GM23338 (cell line): ENCODE measurements at regions not wholly inside any gene's neighbourhood (a gene's known extent, or its start where the extent isn't known, plus 50 kb on each side); places are given as distances from the start of the nearest gene placed in this dataset.

Source experiments
- ATAC-seq: fragments of 200-7000 bp; cut with Tn5 transposase; 3 replicates; pipeline ENCODE4 v1.9.1; 2020
- DNase-seq: peaks from one replicate; pipeline ENCODE4 v3.0.0-alpha.2; 2015; ENCODE audit warnings: low spot score
- H2AFZ ChIP-seq: fragments of 200-600 bp; sonication (generic); 2 replicates; pipeline ENCODE4 v1.8.0; 2016; ENCODE audit warnings: antibody characterized with exemption, mild to moderate bottlenecking, moderate library complexity
- H3F3A ChIP-seq: fragments of 200-600 bp; sonication (generic); replicated peaks from 2 replicates; pipeline ENCODE4 v1.8.0; 2017; ENCODE audit warnings: antibody characterized with exemption, mixed run types, low read depth
- H3K27ac ChIP-seq: fragments of 200-600 bp; sonication (generic); 2 replicates; pipeline ENCODE4 v1.6.1; 2016; ENCODE audit warnings: low read depth
- H3K27me3 ChIP-seq: fragments of 200-600 bp; sonication (generic); 2 replicates; pipeline ENCODE4 v1.8.0; 2016; ENCODE audit warnings: mild to moderate bottlenecking, mixed run types, moderate library complexity; ENCODE audit not compliant: insufficient read depth
- H3K36me3 ChIP-seq: fragments of 200-600 bp; sonication (generic); 2 replicates; pipeline ENCODE4 v1.8.0; 2016; ENCODE audit warnings: mild to moderate bottlenecking; ENCODE audit not compliant: insufficient read depth
- H3K4me1 ChIP-seq: fragments of 200-600 bp; sonication (generic); 2 replicates; pipeline ENCODE4 v1.8.0; 2016; ENCODE audit warnings: mild to moderate bottlenecking, moderate library complexity; ENCODE audit not compliant: insufficient read depth
- H3K4me2 ChIP-seq: fragments of 200-600 bp; sonication (generic); 2 replicates; pipeline ENCODE4 v1.7.1; 2017; ENCODE audit warnings: mixed run types
- H3K4me3 ChIP-seq: fragments of 200-600 bp; sonication (generic); 2 replicates; pipeline ENCODE4 v1.6.1; 2016; ENCODE audit warnings: mixed run types
- H3K79me2 ChIP-seq: fragments of 200-600 bp; sonication (generic); replicated peaks from 2 replicates; pipeline ENCODE4 v1.8.0; 2017; ENCODE audit warnings: mild to moderate bottlenecking; ENCODE audit not compliant: insufficient read depth
- H3K9me2 ChIP-seq: fragments of 200-600 bp; sonication (generic); 2 replicates; pipeline ENCODE4 v1.8.0; 2017; ENCODE audit not compliant: insufficient read depth
- H4K20me1 ChIP-seq: fragments of 200-600 bp; sonication (generic); replicated peaks from 2 replicates; pipeline ENCODE4 v1.8.0; 2017; ENCODE audit warnings: mild to moderate bottlenecking; ENCODE audit not compliant: insufficient read depth
- H3K27ac Mint-ChIP-seq: 2 replicates; pipeline ENCODE4 v1.8.0; 2020; ENCODE audit warnings: inconsistent platforms, mild to moderate bottlenecking, moderate library complexity, mixed read lengths
- H3K27me3 Mint-ChIP-seq: 3 replicates; pipeline ENCODE4 v1.8.0; 2022; ENCODE audit warnings: low read depth, mild to moderate bottlenecking, moderate library complexity, mixed read lengths, inconsistent platforms; ENCODE audit not compliant: insufficient read depth, poor library complexity
- H3K36me3 Mint-ChIP-seq: 3 replicates; pipeline ENCODE4 v1.8.0; 2021; ENCODE audit warnings: low read depth, mild to moderate bottlenecking, inconsistent platforms, moderate library complexity, mixed read lengths
- H3K4me1 Mint-ChIP-seq: 3 replicates; pipeline ENCODE4 v1.8.0; 2020; ENCODE audit warnings: mild to moderate bottlenecking, inconsistent platforms, mixed read lengths
- H3K4me3 Mint-ChIP-seq: 3 replicates; pipeline ENCODE4 v1.8.0; 2021; ENCODE audit warnings: moderate library complexity, mild to moderate bottlenecking, inconsistent platforms, mixed read lengths
- H3K9me3 Mint-ChIP-seq: 3 replicates; pipeline ENCODE4 v1.8.0; 2020; ENCODE audit warnings: moderate library complexity, mild to moderate bottlenecking, inconsistent platforms, mixed read lengths
- CREB1 ChIP-seq: fragments of 250-450 bp; sonication (Bioruptor Pico); IDR thresholded peaks from 2 replicates; pipeline ENCODE4 v1.5.0; 2020; ENCODE audit warnings: low read depth, mild to moderate bottlenecking, moderate library complexity
- ETS1 ChIP-seq: IDR thresholded peaks from 2 replicates; pipeline ENCODE4 v1.6.1; 2016; ENCODE audit warnings: antibody characterized with exemption
- EZH2 ChIP-seq: fragments of 200-600 bp; sonication (generic); IDR thresholded peaks from one replicate; pipeline ENCODE4 v1.8.0; 2017; ENCODE audit warnings: antibody characterized with exemption, mild to moderate bottlenecking, low read depth; ENCODE audit not compliant: unreplicated experiment
- EZH2phosphoT487 ChIP-seq: fragments of 200-600 bp; sonication (generic); IDR thresholded peaks from one replicate; pipeline ENCODE4 v1.8.1; 2018; ENCODE audit warnings: antibody characterized with exemption; ENCODE audit not compliant: unreplicated experiment
- JUNB ChIP-seq: IDR thresholded peaks from one replicate; pipeline ENCODE4 v1.6.1; 2016; ENCODE audit warnings: antibody characterized with exemption; ENCODE audit not compliant: unreplicated experiment
- NANOG ChIP-seq: IDR thresholded peaks from 2 replicates; pipeline ENCODE4 v1.6.1; 2016; ENCODE audit warnings: antibody characterized with exemption, borderline replicate concordance
- POLR2AphosphoS5 ChIP-seq: IDR thresholded peaks from 2 replicates; pipeline ENCODE4 v1.6.1; 2016; ENCODE audit warnings: antibody characterized with exemption, low read depth
- STAT1 ChIP-seq: IDR thresholded peaks from one replicate; pipeline ENCODE4 v1.6.1; 2016; ENCODE audit warnings: antibody characterized with exemption; ENCODE audit not compliant: unreplicated experiment
- ZNF114 ChIP-seq: fragments of 250-450 bp; sonication (Bioruptor Pico); IDR thresholded peaks from 2 replicates; pipeline ENCODE4 v1.5.0; 2020; ENCODE audit warnings: mild to moderate bottlenecking, moderate library complexity
- ZNF331 ChIP-seq: fragments of 250-450 bp; sonication (Bioruptor Pico); IDR thresholded peaks from 2 replicates; pipeline ENCODE4 v1.5.0; 2020; ENCODE audit warnings: low read depth, mild to moderate bottlenecking, moderate library complexity
- ZNF462 ChIP-seq: fragments of 250-450 bp; sonication (Bioruptor Pico); IDR thresholded peaks from 2 replicates; pipeline ENCODE4 v1.5.0; 2020; ENCODE audit warnings: mild to moderate bottlenecking, moderate library complexity
- TF ChIP-seq, protein P1 (sequence below): IDR thresholded peaks from one replicate; pipeline ENCODE4 v1.6.1; 2018; ENCODE audit warnings: antibody characterized with exemption; ENCODE audit not compliant: unreplicated experiment
- TF ChIP-seq, protein P2 (sequence below), 2 experiments: fragments of 200-600 bp in 1 of 2; sonication (generic) in 1 of 2; conservative IDR thresholded peaks; 2 replicates each; pipeline versions ENCODE4 v1.5.1 to v1.6.1; 2016 to 2017; ENCODE audit warnings: antibody characterized with exemption in 2 of 2, low read depth in 2 of 2, mild to moderate bottlenecking in 2 of 2, moderate library complexity in 1 of 2

DNA sequence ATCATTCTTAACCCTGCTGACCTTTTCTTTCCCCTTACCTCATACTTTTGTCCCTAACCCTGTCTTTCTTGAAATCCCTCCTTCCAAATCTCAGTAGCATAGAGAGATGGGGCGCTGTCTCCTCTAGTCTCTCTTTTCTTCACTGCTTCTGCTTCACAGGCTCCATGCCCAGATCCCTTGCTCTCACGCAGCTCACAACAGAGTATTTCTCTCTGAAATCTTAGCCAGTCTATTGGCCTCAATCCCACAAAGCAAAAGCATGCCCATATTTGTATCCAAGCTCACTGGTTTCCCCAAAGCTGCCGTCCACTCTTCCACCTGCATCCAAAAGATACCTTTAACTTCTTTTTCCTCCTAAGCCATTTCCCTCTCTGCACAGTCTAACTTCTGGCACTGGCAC, 526.8 kb downstream of the PLXDC2 start:
- Histone ChIP-seq H3K4me3 (no peak overlapping the region), H3K27me3 (no peaks in the 10 kb centered on the region), H3F3A (no peaks in the 10 kb centered on the region), H3K4me1 (0 out of 2 replicates have a peak, but pooled peaks cover 3% of the 10 kb centered on the region), H3K27ac (no peak overlapping the region), H3K9me2 (0 out of 2 replicates have a peak, but pooled peaks cover 6% of the 10 kb centered on the region), H3K79me2 (no peaks in the 10 kb centered on the region), H4K20me1 (no peaks in the 10 kb centered on the region), H3K36me3 (peaks cover 18% of the 10 kb centered on the region; the same call in 1 of the 2 replicates), H3K4me2 (no peak overlapping the region), H2AFZ (peak overlapping the region; percentile 89; the same call in 1 of the 2 replicates)
- peaks cover 7% of the 10 kb centered on the region; the same call in 2 of the 3 replicates for H3K4me1 Mint-ChIP-seq
- peaks cover 69% of the 10 kb centered on the region for H3K36me3 Mint-ChIP-seq
- peaks cover 66% of the 10 kb centered on the region for H3K9me3 Mint-ChIP-seq
- no peak overlapping the region for H3K27ac Mint-ChIP-seq
- no peak for TF ChIP-seq POLR2AphosphoS5
- TF ChIP-seq JUNB = no peak
- no peak for TF ChIP-seq CREB1
- TF ChIP-seq ZNF462 (CRISPR knock-in tag) = no peak
- TF ChIP-seq EZH2phosphoT487 = no peak
- no peak for TF ChIP-seq NANOG
- TF ChIP-seq, protein P1, sequence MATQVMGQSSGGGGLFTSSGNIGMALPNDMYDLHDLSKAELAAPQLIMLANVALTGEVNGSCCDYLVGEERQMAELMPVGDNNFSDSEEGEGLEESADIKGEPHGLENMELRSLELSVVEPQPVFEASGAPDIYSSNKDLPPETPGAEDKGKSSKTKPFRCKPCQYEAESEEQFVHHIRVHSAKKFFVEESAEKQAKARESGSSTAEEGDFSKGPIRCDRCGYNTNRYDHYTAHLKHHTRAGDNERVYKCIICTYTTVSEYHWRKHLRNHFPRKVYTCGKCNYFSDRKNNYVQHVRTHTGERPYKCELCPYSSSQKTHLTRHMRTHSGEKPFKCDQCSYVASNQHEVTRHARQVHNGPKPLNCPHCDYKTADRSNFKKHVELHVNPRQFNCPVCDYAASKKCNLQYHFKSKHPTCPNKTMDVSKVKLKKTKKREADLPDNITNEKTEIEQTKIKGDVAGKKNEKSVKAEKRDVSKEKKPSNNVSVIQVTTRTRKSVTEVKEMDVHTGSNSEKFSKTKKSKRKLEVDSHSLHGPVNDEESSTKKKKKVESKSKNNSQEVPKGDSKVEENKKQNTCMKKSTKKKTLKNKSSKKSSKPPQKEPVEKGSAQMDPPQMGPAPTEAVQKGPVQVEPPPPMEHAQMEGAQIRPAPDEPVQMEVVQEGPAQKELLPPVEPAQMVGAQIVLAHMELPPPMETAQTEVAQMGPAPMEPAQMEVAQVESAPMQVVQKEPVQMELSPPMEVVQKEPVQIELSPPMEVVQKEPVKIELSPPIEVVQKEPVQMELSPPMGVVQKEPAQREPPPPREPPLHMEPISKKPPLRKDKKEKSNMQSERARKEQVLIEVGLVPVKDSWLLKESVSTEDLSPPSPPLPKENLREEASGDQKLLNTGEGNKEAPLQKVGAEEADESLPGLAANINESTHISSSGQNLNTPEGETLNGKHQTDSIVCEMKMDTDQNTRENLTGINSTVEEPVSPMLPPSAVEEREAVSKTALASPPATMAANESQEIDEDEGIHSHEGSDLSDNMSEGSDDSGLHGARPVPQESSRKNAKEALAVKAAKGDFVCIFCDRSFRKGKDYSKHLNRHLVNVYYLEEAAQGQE = no peak
- no peak for TF ChIP-seq ZNF114 (CRISPR knock-in tag)
- no peak for TF ChIP-seq ETS1
- TF ChIP-seq ZNF331 (CRISPR knock-in tag) = no peak
- TF ChIP-seq, protein P2, sequence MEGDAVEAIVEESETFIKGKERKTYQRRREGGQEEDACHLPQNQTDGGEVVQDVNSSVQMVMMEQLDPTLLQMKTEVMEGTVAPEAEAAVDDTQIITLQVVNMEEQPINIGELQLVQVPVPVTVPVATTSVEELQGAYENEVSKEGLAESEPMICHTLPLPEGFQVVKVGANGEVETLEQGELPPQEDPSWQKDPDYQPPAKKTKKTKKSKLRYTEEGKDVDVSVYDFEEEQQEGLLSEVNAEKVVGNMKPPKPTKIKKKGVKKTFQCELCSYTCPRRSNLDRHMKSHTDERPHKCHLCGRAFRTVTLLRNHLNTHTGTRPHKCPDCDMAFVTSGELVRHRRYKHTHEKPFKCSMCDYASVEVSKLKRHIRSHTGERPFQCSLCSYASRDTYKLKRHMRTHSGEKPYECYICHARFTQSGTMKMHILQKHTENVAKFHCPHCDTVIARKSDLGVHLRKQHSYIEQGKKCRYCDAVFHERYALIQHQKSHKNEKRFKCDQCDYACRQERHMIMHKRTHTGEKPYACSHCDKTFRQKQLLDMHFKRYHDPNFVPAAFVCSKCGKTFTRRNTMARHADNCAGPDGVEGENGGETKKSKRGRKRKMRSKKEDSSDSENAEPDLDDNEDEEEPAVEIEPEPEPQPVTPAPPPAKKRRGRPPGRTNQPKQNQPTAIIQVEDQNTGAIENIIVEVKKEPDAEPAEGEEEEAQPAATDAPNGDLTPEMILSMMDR (conservative IDR thresholded peaks at IDR 0.05; ENCODE audit: low read depth in 2 of 2) = no peak
- no peak for TF ChIP-seq EZH2
- TF ChIP-seq STAT1 = no peak
- no peak overlapping the region for H3K4me3 Mint-ChIP-seq
- no peaks in the 10 kb centered on the region for H3K27me3 Mint-ChIP-seq
- ATAC-seq = no peak
- no peak for DNase-seq
